HEK293 (cell line): ENCODE measurements at regions not wholly inside any gene's neighbourhood (a gene's known extent, or its start where the extent isn't known, plus 50 kb on each side); places are given as distances from the start of the nearest gene placed in this dataset.

ENCODE experiments used
- CTCF ChIA-PET: fragments of 350-600 bp; formaldehyde crosslinking; extraction: SDS; loops from one replicate; lab custom pipeline; 2021; ENCODE audit warnings: antibody characterized with exemption; lab: Yijun Ruan, JAX
- POLR2A ChIA-PET: fragments of 300-600 bp; formaldehyde crosslinking; extraction: SDS; loops from one replicate; lab custom pipeline; 2020; ENCODE audit warnings: antibody characterized with exemption, inconsistent platforms; lab: Yijun Ruan, JAX
- H3K27ac ChIP-seq: fragments of 200-500 bp; sonication (Bioruptor generic); 2 replicates; pipeline ENCODE4 v1.5.1; 2014; ENCODE audit warnings: low read depth, low read length, control low read depth, inconsistent platforms; ENCODE audit errors: extremely low read depth
- H3K36me3 ChIP-seq, 2 experiments: fragments of 200-500 bp in 1 of 2; sonication (Bioruptor generic) in 1 of 2; 1 replicate in 1 of 2; 2 replicates in 1 of 2; pipeline ENCODE4 v1.5.1; 2014 to 2017; ENCODE audit warnings: inconsistent platforms in 2 of 2, low read length in 2 of 2; ENCODE audit not compliant: control insufficient read depth in 2 of 2, insufficient read depth in 1 of 2
- H3K4me1 ChIP-seq: fragments of 200-500 bp; sonication (Bioruptor generic); 2 replicates; pipeline ENCODE4 v1.5.1; 2014; ENCODE audit warnings: mild to moderate bottlenecking, low read length, inconsistent platforms; ENCODE audit not compliant: control insufficient read depth, insufficient read depth
- H3K4me3 ChIP-seq: 2 replicates; pipeline ENCODE4 v1.5.1; 2011; ENCODE audit warnings: low read depth, mild to moderate bottlenecking, control low read depth, low read length, moderate library complexity
- H3K9me3 ChIP-seq: fragments of 200-500 bp; sonication (Bioruptor generic); 2 replicates; pipeline ENCODE4 v1.5.1; 2014; ENCODE audit warnings: low read depth, low read length, inconsistent platforms; ENCODE audit not compliant: control insufficient read depth, insufficient read depth
- KLF10 ChIP-seq: fragments of 450-650 bp; IDR thresholded peaks from 2 replicates; pipeline ENCODE4 v1.5.1; 2018; ENCODE audit warnings: missing biosample characterization, mild to moderate bottlenecking, missing genetic modification characterization
- KLF9 ChIP-seq: fragments of 450-650 bp; formaldehyde crosslinking; IDR thresholded peaks from 2 replicates; pipeline ENCODE4 v1.5.1; 2016; ENCODE audit warnings: missing biosample characterization, missing genetic modification characterization, low read depth
- TCF7L2 ChIP-seq: IDR thresholded peaks from 2 replicates; pipeline ENCODE4 v1.6.1; 2011; ENCODE audit warnings: low read depth, mild to moderate bottlenecking, inconsistent platforms, low read length, moderate library complexity, borderline replicate concordance
- ZBTB48 ChIP-seq: fragments of 450-650 bp; formaldehyde crosslinking; IDR thresholded peaks from 2 replicates; pipeline ENCODE4 v1.5.1; 2016; ENCODE audit warnings: missing biosample characterization, missing genetic modification characterization
- ZIC2 ChIP-seq: fragments of 450-650 bp; formaldehyde crosslinking; IDR thresholded peaks from 2 replicates; pipeline ENCODE4 v1.5.1; 2016; ENCODE audit warnings: missing biosample characterization, missing genetic modification characterization
- ZNF10 ChIP-seq: fragments of 450-650 bp; formaldehyde crosslinking; IDR thresholded peaks from 2 replicates; pipeline ENCODE4 v1.5.1; 2017; ENCODE audit warnings: missing biosample characterization, missing genetic modification characterization
- ZNF155 ChIP-seq: fragments of 450-650 bp; formaldehyde crosslinking; IDR thresholded peaks from 2 replicates; pipeline ENCODE4 v1.5.1; 2016; ENCODE audit warnings: missing biosample characterization, missing genetic modification characterization
- ZNF169 ChIP-seq: fragments of 450-650 bp; formaldehyde crosslinking; IDR thresholded peaks from 2 replicates; pipeline ENCODE4 v1.5.1; 2016; ENCODE audit warnings: missing biosample characterization, missing genetic modification characterization
- ZNF2 ChIP-seq: fragments of 450-650 bp; formaldehyde crosslinking; IDR thresholded peaks from 2 replicates; pipeline ENCODE4 v1.5.1; 2016; ENCODE audit warnings: missing biosample characterization, missing genetic modification characterization
- ZNF37A ChIP-seq: fragments of 450-650 bp; IDR thresholded peaks from 2 replicates; pipeline ENCODE4 v1.5.1; 2018; ENCODE audit warnings: missing biosample characterization, missing genetic modification characterization
- ZNF426 ChIP-seq: fragments of 450-650 bp; formaldehyde crosslinking; IDR thresholded peaks from 2 replicates; pipeline ENCODE4 v1.5.1; 2017; ENCODE audit warnings: missing biosample characterization, missing genetic modification characterization, mild to moderate bottlenecking, inconsistent platforms, moderate library complexity
- ZNF514 ChIP-seq: fragments of 450-650 bp; formaldehyde crosslinking; IDR thresholded peaks from 2 replicates; pipeline ENCODE4 v1.5.1; 2016; ENCODE audit warnings: missing biosample characterization, missing genetic modification characterization
- ZNF548 ChIP-seq: fragments of 450-650 bp; formaldehyde crosslinking; IDR thresholded peaks from 2 replicates; pipeline ENCODE4 v1.5.1; 2016; ENCODE audit warnings: missing biosample characterization, missing genetic modification characterization
- ZNF623 ChIP-seq: fragments of 450-650 bp; formaldehyde crosslinking; IDR thresholded peaks from 2 replicates; pipeline ENCODE4 v1.5.1; 2016; ENCODE audit warnings: missing biosample characterization, missing genetic modification characterization
- TF ChIP-seq, protein P1 (sequence below): fragments of 450-650 bp; IDR thresholded peaks from 2 replicates; pipeline ENCODE4 v1.5.1; 2018; ENCODE audit warnings: missing biosample characterization, missing genetic modification characterization
- TF ChIP-seq, protein P2 (sequence below): fragments of 450-650 bp; formaldehyde crosslinking; IDR thresholded peaks from 2 replicates; pipeline ENCODE4 v1.5.1; 2017; ENCODE audit warnings: missing biosample characterization, missing genetic modification characterization
- TF ChIP-seq, protein P3 (sequence below): fragments of 450-650 bp; formaldehyde crosslinking; IDR thresholded peaks from 2 replicates; pipeline ENCODE4 v1.5.1; 2016; ENCODE audit warnings: missing biosample characterization, missing genetic modification characterization
- TF ChIP-seq, protein P4 (sequence below): fragments of 450-650 bp; formaldehyde crosslinking; IDR thresholded peaks from 2 replicates; pipeline ENCODE4 v1.5.1; 2016; ENCODE audit warnings: missing biosample characterization, missing genetic modification characterization

DNA sequence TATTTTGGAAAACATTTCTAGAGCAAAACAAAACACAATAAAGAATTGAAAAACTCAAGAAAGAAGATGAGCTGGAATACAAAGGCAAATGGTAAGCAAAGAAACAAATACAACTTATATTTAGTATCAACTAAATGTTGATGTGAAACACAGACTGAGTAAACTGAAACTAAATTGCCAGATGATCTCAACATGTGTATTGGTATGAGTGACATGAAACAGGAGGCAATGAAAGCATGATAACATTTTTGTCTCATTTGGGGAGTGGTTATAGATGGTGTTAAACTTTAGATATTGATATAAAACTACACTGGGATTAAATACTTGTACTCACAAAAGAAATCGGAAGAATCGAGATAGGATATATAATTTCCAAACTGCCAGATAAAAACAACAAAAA, 805.6 kb upstream of the CXADR start (continued):
- TF ChIP-seq, protein P1, sequence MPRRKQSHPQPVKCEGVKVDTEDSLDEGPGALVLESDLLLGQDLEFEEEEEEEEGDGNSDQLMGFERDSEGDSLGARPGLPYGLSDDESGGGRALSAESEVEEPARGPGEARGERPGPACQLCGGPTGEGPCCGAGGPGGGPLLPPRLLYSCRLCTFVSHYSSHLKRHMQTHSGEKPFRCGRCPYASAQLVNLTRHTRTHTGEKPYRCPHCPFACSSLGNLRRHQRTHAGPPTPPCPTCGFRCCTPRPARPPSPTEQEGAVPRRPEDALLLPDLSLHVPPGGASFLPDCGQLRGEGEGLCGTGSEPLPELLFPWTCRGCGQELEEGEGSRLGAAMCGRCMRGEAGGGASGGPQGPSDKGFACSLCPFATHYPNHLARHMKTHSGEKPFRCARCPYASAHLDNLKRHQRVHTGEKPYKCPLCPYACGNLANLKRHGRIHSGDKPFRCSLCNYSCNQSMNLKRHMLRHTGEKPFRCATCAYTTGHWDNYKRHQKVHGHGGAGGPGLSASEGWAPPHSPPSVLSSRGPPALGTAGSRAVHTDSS (tag by site-specific recombination): no peak
- TF ChIP-seq ZNF169: no peak

DNA sequence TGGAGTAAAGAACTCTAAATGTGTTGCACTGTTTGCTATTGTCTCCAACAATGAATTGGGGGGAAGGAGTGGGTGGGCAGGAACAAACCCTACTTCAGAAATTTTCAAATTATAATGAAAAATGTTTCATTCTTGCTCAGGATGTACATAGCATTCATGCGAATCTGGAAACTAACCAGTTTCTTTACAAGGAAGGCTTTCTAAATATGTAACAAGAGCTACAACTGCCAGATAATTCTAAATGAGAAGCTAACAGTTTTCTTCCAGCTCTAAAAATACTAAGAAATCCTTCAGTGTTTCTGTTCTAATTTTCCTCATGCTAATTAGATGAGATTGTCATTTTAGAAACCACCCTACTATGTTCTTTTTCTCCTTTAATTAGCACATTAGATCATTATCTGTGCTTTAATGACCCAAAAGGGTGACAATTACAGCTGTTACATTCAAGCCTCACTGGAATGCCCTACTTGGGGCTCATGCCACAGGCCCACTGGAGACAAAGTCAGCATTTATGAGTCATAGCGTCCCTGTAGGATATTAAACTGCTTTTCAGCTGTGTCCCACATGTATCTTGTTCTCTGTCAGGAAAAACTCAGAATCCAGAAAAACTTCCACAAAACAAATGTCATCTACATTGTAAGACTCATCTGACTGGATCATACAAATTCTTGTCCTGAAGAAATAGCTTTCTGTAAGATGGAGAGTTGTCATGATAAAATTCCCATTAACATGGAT, 804.6 kb upstream of the CXADR start:
- TF ChIP-seq, protein P2, sequence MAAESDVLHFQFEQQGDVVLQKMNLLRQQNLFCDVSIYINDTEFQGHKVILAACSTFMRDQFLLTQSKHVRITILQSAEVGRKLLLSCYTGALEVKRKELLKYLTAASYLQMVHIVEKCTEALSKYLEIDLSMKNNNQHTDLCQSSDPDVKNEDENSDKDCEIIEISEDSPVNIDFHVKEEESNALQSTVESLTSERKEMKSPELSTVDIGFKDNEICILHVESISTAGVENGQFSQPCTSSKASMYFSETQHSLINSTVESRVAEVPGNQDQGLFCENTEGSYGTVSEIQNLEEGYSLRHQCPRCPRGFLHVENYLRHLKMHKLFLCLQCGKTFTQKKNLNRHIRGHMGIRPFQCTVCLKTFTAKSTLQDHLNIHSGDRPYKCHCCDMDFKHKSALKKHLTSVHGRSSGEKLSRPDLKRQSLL (tag by site-specific recombination): no peak
- Histone ChIP-seq H3K9me3 (no peaks in the 10 kb centered on the region), H3K4me3 (no peak overlapping the region), H3K4me1 (no peaks in the 10 kb centered on the region), H3K36me3 (no peaks in the 10 kb centered on the region), H3K27ac (no peak overlapping the region)
- POLR2A ChIA-PET: no interaction called here
- CTCF ChIA-PET: no interaction called here

DNA sequence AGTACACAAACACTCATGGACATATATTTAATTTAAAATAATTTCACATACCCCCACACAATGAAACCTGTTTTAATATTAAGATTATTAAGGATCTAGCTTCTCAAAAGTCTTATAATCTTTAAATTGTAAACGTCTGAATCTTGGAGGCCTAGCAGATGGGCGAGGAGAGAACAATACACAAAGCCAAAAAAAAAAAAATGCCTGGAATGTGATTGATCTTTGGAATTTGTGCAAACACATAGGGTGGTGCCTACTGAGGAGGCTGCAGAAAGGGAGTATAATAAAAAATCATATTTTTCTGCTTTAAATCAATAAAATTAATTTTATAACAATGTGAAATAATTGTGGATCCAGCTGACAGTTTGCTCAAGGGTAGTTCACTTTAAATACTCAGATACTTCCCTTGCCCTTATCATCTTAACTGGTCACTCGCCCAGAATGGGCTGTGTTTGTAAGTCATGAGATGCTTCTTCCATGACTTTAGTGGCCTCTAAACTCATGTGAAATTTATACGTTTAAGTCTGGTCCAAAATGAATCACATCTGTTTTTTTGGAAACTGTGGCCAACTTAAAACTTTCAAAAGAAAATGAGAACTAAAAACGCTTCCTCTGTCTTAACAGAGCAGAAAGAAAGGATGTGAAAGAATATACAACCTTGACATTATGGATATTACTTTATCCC, 802.8 kb upstream of the CXADR start:
- H3K36me3 ChIP-seq: no peaks in the 10 kb centered on the region
- H3K9me3 ChIP-seq: no peaks in the 10 kb centered on the region
- POLR2A ChIA-PET: no interaction called here
- H3K4me1 ChIP-seq: no peaks in the 10 kb centered on the region
- TF ChIP-seq, protein P3, sequence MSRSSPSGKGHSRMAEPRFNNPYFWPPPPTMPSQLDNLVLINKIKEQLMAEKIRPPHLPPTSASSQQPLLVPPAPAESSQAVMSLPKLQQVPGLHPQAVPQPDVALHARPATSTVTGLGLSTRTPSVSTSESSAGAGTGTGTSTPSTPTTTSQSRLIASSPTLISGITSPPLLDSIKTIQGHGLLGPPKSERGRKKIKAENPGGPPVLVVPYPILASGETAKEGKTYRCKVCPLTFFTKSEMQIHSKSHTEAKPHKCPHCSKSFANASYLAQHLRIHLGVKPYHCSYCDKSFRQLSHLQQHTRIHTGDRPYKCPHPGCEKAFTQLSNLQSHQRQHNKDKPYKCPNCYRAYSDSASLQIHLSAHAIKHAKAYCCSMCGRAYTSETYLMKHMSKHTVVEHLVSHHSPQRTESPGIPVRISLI (tag by site-specific recombination): no peak
- no peak for TF ChIP-seq ZBTB48 (tag by site-specific recombination)
- no peak for TF ChIP-seq ZNF514 (tag by site-specific recombination)
- no peak for TF ChIP-seq ZNF623 (tag by site-specific recombination)
- TF ChIP-seq ZIC2: no peak
- H3K4me3 ChIP-seq: no peak overlapping the region
- no peak overlapping the region for H3K27ac ChIP-seq
- CTCF ChIA-PET: no interaction called here

DNA sequence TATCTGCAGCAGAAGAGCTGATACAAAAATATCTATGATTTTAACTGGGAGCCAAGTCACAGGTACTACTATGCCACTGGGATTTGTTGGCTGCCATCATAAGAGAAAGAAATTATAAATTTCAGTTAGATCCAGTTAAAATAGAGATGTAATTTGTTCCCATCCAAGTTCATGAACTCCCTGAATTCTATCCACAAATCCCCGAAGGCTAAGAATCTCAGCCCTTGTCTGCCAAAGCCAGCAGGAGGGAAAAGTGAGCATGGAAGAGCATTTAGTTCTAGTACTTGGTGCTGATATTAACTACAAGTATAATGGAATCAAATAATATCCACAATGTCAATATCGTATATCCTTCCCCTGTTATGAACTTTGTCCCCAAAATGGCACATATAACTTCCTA, 801.1 kb upstream of the CXADR start:
- Histone ChIP-seq H3K27ac (no peak overlapping the region), H3K9me3 (no peaks in the 10 kb centered on the region), H3K4me1 (no peaks in the 10 kb centered on the region)
- POLR2A ChIA-PET: no interaction called here
- CTCF ChIA-PET: interaction anchor here (0.6 kb wide), 1 partner anchor 312 kb away, joined by 3 read pairs; no protein-coding TSS in a partner anchor
- TF ChIP-seq ZNF426 (tag by site-specific recombination): no peak
- TF ChIP-seq, all 188 proteins: peak for 0
- Histone ChIP-seq H3K4me3 (no peak overlapping the region), H3K36me3 (no peaks in the 10 kb centered on the region)

DNA sequence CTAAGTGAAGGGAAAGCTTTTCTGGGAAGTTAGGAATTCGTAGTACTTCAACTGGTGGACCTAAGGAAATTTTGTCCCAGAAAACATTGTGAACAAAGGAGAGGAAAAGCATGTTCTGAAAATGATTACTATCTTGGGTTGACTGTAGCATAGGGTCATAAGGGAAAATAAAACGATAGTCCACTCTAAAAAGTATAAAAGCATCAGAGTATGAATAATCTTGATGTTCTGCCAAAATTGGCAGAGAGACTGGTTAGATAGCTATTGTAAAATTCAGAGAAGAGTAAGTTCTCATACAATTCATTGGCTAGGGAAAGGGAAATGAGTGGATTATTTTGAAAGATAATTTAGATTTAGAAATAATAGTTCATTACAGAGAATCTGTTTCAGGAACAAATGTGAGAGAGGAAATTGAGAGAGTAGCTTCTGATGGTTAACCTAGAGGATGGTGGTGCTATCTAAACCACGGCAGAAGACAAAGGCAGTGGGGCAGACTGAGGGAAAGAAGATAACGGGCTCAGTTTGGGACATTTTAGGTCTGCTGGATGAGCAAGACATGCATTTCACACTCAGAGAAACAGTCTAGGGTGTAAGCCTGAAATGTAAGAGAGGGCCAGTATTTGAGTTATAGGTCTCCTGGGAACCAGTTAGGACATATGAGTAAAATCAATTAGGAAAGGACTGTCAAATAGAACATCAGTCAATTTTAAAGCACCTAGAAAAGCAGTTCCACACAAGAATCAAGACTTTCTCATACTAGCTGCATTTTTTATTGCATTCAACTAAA, 799.3 kb upstream of the CXADR start:
- H3K4me1 ChIP-seq: no peaks in the 10 kb centered on the region
- ChIA-PET CTCF (interaction anchor here (0.7 kb wide), 1 partner anchor 11 kb away, joined by 3 read pairs; no protein-coding TSS in a partner anchor), POLR2A (no interaction called here)
- no peak overlapping the region for H3K27ac ChIP-seq
- H3K9me3 ChIP-seq: no peaks in the 10 kb centered on the region; the same call in 1 of the 2 replicates
- no peak overlapping the region for H3K4me3 ChIP-seq
- H3K36me3 ChIP-seq: no peaks in the 10 kb centered on the region
- TF ChIP-seq ZNF2 (tag by site-specific recombination): no peak
- no peak for TF ChIP-seq ZNF155
- TF ChIP-seq, protein P4, sequence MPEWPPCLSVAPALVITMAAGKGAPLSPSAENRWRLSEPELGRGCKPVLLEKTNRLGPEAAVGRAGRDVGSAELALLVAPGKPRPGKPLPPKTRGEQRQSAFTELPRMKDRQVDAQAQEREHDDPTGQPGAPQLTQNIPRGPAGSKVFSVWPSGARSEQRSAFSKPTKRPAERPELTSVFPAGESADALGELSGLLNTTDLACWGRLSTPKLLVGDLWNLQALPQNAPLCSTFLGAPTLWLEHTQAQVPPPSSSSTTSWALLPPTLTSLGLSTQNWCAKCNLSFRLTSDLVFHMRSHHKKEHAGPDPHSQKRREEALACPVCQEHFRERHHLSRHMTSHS: no peak
- no peak for TF ChIP-seq KLF10 (tag by site-specific recombination)
- TF ChIP-seq ZNF10 (tag by site-specific recombination): no peak
- TF ChIP-seq KLF9 (tag by site-specific recombination): no peak
- no peak for TF ChIP-seq TCF7L2
- TF ChIP-seq ZNF37A (tag by site-specific recombination): no peak
- TF ChIP-seq ZNF548 (tag by site-specific recombination): no peak
